KG1 (cell line): ENCODE measurements at regions not wholly inside any gene's neighbourhood (a gene's known extent, or its start where the extent isn't known, plus 50 kb on each side); places are given as distances from the start of the nearest gene placed in this dataset.

Experiments
- DNase-seq: peaks from one replicate; lab custom pipeline; 2025; lab: John Stamatoyannopoulos, UW

GRCh38 chr2:56102098-56102497 is 81.7 kb upstream of the CCDC85A start:
- DNase-seq: no peak

- no peak for DNase-seq
These were observed 80.9 kb upstream of the CCDC85A start for GRCh38 chr2:56102866-56103265.

- DNase-seq: no peak
These were observed 78.8 kb upstream of the CCDC85A start for GRCh38 chr2:56104962-56105361.

DNA sequence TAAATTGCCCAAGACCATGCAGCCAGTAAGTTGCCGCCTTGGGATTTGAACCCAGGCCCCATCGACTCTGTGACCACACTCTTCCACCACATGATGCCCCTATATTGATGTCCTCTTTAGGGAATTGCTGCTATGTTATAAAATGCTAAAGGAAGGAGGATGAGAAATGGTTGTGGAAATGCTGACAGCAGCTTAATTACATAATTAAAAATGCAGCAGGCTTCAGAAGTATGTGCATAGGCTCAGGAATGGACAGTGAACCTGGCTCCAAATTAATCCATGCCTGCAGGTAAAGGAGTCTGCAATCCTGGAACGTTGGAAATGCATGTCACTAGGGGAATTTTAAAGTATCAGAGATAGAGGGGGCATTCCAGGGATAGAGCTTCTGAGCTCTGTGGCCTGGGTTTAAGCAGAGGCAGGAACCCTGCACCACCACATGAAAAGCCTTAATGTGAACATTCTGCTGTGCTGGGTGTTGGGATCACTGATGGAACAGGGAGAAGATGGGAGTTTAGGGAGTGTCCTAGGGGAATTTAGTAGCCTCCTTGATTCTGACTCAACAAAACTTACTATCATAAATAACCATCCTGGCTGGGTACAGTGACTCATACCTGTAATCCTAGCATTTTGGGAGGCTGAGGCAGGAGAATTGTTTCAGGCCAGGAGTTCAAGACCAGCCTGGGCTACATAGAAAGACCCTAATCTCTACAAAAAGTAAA is 76.1 kb upstream of the CCDC85A start:
- no peak for DNase-seq

DNA sequence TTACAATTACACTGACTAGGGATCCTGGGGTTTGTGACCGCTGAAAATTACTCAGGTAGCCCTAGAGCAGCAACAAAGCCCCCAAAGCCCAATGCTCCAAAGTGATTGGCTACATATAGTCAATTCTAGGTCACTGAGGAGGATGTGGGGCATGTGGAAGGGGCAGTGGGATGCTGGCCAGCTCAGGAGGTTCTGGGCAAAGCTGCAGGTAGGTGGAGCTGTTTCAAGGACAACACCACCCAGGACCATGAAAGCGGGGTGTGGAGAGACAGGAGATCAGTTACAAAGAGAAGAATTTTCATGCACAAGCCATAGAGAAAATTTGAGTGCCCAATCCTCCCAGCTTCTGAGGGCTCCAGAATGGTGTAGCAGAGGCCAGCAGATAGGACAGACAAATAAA is 75.0 kb upstream of the CCDC85A start:
- no peak for DNase-seq

DNA sequence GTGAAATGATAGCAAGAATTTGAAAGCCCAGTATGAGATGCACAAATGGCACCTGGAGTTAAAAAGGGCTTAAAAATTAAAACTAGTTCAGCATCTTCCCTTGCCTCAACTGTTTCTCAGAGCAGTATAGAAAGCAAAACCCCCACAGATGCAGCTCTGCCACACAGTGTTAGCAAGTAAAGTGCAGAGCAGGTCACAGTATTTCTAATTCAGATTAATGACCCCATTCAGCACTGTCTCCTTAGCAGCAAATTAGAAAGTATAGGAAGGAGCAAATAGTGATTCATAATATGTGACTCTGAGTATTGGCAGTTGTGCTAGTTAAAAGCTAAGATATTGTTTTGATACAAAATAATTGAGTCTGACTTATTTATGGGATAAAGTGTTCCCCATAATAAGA is 73.8 kb upstream of the CCDC85A start:
- no peak for DNase-seq

GRCh38 chr2:56113382-56113975 is 70.3 kb upstream of the CCDC85A start:
- DNase-seq: no peak

DNA sequence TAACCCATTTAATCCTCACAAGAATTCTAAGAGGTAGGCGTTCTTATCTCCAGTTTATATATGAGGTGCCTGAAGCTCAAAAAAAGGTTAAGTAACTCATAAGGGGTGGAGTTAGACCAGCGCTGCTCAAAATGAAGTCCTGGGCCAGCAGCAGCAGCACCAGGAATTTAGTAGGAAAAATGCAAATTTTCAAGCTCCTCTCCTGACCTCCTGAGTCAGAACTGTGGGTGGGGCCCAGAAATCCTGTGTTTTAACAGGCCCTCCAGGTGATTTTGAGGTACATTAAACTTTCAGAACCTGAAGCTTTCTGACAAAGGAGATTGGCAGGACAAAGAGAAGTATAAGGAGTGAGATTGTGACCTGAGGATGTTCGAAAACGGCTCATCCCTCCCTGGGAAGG is 66.0 kb upstream of the CCDC85A start:
- DNase-seq: no peak

GRCh38 chr2:56118474-56118873 is 65.3 kb upstream of the CCDC85A start:
- no peak for DNase-seq

DNA sequence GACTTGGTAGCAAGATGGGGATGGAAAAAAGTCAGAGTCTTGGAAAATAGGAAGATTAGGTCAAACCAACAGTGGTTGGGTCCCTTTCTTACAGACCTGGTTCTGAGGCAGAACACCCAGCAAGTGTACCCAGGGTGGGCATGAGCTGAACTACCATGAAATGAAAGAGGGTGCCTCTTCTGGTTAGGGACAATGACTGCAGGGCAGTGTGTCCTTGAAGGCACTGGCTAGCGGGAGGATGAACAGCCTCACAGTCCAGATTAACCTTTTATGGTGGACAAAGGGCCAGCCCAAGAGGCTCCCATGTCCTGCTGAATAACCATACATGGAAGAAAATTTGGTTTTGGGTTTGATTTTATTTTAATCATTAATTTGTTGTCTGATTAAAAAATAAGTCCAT is 61.8 kb upstream of the CCDC85A start:
- DNase-seq: no peak

- no peak for DNase-seq
These were observed 60.3 kb upstream of the CCDC85A start for GRCh38 chr2:56123538-56123937.

DNA sequence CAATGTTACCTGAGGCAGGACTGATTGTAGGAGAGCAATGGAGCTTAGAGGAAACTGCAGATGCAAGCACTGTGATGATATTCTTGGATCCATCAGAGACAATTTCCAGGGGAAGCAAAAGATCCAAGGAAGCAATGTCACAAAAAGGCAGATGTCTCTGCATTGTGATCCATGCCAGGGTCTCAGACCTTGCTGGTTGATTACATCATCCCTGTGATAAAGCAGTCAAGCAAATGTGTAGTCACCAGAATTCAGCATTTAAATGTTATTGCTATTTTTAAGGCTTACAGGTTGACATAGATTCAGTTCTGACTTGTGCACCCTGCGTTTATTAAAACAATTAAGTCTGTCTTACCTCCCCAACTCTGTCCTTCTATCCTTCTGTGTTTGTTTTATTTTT is 56.8 kb upstream of the CCDC85A start:
- no peak for DNase-seq

DNA sequence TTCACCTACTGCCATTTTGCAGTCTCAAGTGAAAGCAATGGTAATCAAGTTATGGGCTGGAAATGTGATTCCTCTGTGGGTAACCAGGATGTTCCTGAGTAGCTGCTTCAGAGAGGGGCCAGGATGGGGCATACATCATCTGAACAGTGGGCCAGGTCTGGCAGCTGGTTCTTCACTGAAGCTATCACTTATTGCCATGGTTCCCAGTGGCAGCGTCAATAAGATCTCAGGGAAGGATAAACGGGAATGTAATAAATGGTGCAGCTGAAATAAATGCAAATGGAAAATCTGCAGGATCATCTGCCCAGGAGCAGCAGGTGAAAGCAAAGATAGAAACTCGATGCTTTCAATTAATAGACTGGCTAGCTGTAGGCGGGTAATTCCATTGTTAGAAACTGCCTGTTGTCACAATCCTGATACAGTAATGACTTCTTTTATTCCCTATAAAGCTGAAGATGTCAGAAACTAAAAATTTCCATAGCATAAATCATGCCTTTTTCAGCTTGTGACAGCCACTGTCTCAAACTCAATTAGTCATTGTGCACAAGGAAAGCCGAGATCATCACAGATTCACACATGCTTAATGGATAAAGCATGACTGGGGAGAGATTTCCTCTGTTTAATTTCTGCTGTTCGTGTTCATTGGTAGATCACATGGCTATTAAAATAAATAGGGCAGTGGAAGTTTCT is 56.2 kb upstream of the CCDC85A start:
- DNase-seq: no peak

DNA sequence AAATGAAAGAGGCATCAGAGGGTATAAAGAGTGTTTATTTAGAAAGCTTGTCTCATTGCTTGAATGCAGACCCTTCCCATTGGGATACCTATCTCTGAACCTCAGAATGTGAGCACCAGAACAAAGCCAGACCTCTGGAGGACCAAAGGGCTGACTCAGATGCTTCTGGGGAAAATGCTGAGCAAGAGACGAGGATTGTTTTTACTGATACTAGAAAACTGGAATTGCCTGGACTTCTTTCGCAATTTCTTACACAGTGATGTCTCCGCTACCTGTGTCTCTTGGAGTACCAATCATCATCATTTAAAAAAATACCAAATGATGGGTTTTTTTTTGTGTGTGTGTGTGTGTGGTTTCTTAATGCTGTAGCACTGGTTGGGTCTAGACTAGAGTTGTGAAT is 55.6 kb upstream of the CCDC85A start:
- DNase-seq: no peak

DNA sequence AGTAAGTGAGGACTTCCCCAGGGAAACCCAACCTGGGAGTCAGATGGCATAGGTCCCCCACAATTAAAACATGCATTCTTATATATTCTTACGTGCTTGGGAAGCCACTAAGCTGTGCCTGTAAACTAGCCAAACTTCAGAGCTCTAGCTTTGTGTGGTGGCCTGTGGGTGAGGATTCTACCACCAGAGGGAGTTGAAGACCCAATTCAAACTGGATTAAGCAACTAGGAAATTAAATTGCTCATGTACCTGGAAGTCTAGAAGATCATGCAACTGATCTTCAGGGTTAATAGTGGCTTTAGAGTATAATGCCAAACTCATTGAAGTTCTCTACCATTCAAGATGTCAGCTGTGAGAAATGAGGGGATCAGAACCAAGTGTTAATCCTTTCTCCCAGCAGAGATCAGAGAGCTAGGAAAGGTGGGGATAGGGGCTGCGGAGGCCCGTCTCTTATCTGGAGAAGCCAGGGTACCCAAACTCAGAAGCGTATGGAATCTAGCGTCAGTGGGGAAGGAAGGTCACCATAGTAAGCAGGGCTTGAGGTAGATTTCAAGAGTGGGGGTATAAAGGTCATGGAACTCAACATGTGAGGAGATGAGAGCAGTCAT is 53.2 kb upstream of the CCDC85A start:
- no peak for DNase-seq

DNA sequence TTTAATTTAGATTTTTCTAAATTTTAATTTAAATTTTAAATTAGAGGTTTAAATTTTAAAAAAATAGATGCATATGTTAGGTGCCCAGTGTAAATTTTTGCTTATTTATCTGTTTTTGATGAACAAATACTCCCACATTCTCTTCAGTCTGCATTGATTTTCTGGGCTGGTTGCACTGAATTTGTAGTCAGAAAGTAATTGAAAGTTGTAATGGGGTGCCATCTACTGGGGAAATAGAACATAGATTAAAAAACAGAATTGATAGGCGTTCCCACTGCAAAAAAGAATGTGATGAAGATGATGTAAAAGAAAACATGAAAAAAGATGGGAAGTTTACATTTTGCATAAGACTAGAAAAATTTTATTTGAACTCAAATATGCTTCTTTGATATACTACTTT is 51.7 kb upstream of the CCDC85A start:
- peak; percentile 7 for DNase-seq

- no peak for DNase-seq
These were observed 50.3 kb upstream of the CCDC85A start for GRCh38 chr2:56133441-56133840.

GRCh38 chr2:56133931-56134629 is 49.7 kb upstream of the CCDC85A start:
- no peak for DNase-seq
